Ascending aorta (tissue), 2 donors: ENCODE measurements at regions not wholly inside any gene's neighbourhood (a gene's known extent, or its start where the extent isn't known, plus 50 kb on each side); places are given as distances from the start of the nearest gene placed in this dataset.

ENCODE experiments used
- DNase-seq, 2 donors: peaks; one replicate each; pipeline ENCODE4 v3.0.0-alpha.2; 2019; ENCODE audit warnings: low spot score in 2 of 2
- H3K27ac ChIP-seq, 2 donors: fragments of 200-600 bp; sonication (generic); one replicate each; pipeline ENCODE4 v1.5.1; 2016 to 2017; ENCODE audit warnings: mild to moderate bottlenecking in 1 of 2
- H3K27me3 ChIP-seq: fragments of 200-600 bp; sonication (generic); one replicate; pipeline ENCODE4 v1.5.1; 2017
- H3K36me3 ChIP-seq, 2 donors: fragments of 200-600 bp; sonication (generic); one replicate each; pipeline ENCODE4 v1.5.1; 2016
- H3K4me1 ChIP-seq, 2 donors: fragments of 200-600 bp; sonication (generic); one replicate each; pipeline ENCODE4 v1.5.1; 2016 to 2017; ENCODE audit warnings: mild to moderate bottlenecking in 1 of 2
- H3K4me3 ChIP-seq, 2 donors: fragments of 200-600 bp; sonication (generic); one replicate each; pipeline ENCODE4 v1.5.1; 2016 to 2017; ENCODE audit warnings: mild to moderate bottlenecking in 1 of 2
- H3K9me3 ChIP-seq, 2 donors: fragments of 200-600 bp; sonication (generic); one replicate each; pipeline ENCODE4 v1.5.1; 2016
- CTCF ChIP-seq, 3 experiments: fragments of 200-600 bp in 2 of 3; fragments of 450-650 bp in 1 of 3; sonication (generic) in 2 of 3; IDR thresholded peaks; one replicate each; pipeline ENCODE4 v1.5.1; 2016 to 2019; ENCODE audit warnings: antibody characterized with exemption in 3 of 3, mild to moderate bottlenecking in 1 of 3, moderate library complexity in 1 of 3
- intact Hi-C: fragments of 100-400 bp; cut with DNase I; formaldehyde crosslinking; loops from one replicate; pipeline ENCODE4 v1.15.1; 2023

GRCh38 chr12:91590966-91591638 lies 408.5 kb upstream of the DCN start:
- no peaks in the 10 kb centered on the region for H3K4me1 ChIP-seq
- DNase-seq = no peak
- no peaks in the 10 kb centered on the region for H3K9me3 ChIP-seq
- H3K36me3 ChIP-seq = no peaks in the 10 kb centered on the region
- no peak overlapping the region for H3K4me3 ChIP-seq
- no peak overlapping the region for H3K27ac ChIP-seq
- TF ChIP-seq CTCF (IDR thresholded peaks at IDR 0.05) = no peak
- H3K27me3 ChIP-seq = no peaks in the 10 kb centered on the region
- intact Hi-C loops = no loop called here

- no peaks in the 10 kb centered on the region for H3K4me1 ChIP-seq
- H3K4me3 ChIP-seq = no peak overlapping the region
- intact Hi-C loops = no loop called here
- no peak for TF ChIP-seq CTCF (IDR thresholded peaks at IDR 0.05)
- no peaks in the 10 kb centered on the region for H3K27me3 ChIP-seq
- DNase-seq = no peak
- H3K27ac ChIP-seq = no peak overlapping the region
- H3K36me3 ChIP-seq = no peaks in the 10 kb centered on the region
- no peaks in the 10 kb centered on the region for H3K9me3 ChIP-seq
Observed at GRCh38 chr12:91588874-91589454, 406.3 kb upstream of the DCN start.

GRCh38 chr12:91586015-91586414 lies 403.4 kb upstream of the DCN start:
- no peak for DNase-seq
- Histone ChIP-seq H3K27ac (no peak overlapping the region), H3K27me3 (no peaks in the 10 kb centered on the region), H3K9me3 (no peaks in the 10 kb centered on the region), H3K36me3 (no peaks in the 10 kb centered on the region), H3K4me3 (no peak overlapping the region), H3K4me1 (no peaks in the 10 kb centered on the region)
- TF ChIP-seq CTCF (IDR thresholded peaks at IDR 0.05) = no peak
- intact Hi-C loops = no loop called here

- intact Hi-C loops = no loop called here
- TF ChIP-seq CTCF (IDR thresholded peaks at IDR 0.05) = no peak
- Histone ChIP-seq H3K27me3 (no peaks in the 10 kb centered on the region), H3K36me3 (no peaks in the 10 kb centered on the region), H3K27ac (no peak overlapping the region), H3K4me1 (no peaks in the 10 kb centered on the region), H3K4me3 (no peak overlapping the region), H3K9me3 (no peaks in the 10 kb centered on the region)
- no peak for DNase-seq
Observed at GRCh38 chr12:91582811-91583210, 400.2 kb upstream of the DCN start.

- H3K27me3 ChIP-seq = no peaks in the 10 kb centered on the region
- no peak for TF ChIP-seq CTCF (IDR thresholded peaks at IDR 0.05)
- no peaks in the 10 kb centered on the region for H3K4me1 ChIP-seq
- intact Hi-C loops = loop anchor here (2.0 to 5.0 kb wide), 2 partner anchors 565 to 993 kb away; partner anchors contain the start of gene BTG1
- H3K36me3 ChIP-seq = no peaks in the 10 kb centered on the region
- H3K9me3 ChIP-seq = no peaks in the 10 kb centered on the region
- H3K4me3 ChIP-seq = no peak overlapping the region
- no peak for DNase-seq
- H3K27ac ChIP-seq = no peak overlapping the region
Observed at GRCh38 chr12:91579516-91580263, 397.1 kb upstream of the DCN start.
